HG02970 (cell line): ENCODE measurements at regions not wholly inside any gene's neighbourhood (a gene's known extent, or its start where the extent isn't known, plus 50 kb on each side); places are given as distances from the start of the nearest gene placed in this dataset.
"Not testable (repeated sequence)": the region's sequence is repeated elsewhere in the genome, so short reads cannot be mapped to it uniquely, and the experiment has no call there.

Experiments used
- ATAC-seq: cut with Tn5 transposase; IDR thresholded peaks from one replicate; pipeline ENCODE4 v1.9.1; 2021; ENCODE audit warnings: mild to moderate bottlenecking, moderate library complexity, moderate number of reproducible peaks; ENCODE audit not compliant: unreplicated experiment, low FRiP score

DNA sequence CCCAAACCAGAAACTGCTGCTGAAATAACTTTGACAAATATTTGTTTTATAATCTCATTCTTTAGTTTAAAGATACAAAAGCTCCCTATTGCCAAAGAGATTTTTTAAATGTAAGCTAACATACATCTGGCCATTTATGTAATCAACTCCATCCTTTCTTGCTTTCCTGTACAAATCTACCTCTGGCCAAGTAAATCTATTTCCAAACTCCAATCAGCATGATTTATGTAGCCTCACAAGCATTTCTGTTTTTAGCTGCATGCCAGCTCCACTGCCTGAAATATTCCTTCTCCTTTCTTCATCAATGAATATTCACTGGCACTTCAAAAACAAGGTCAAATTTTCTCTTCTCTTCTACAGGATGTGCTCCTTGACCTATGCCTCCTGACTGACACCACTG is 80.0 kb downstream of the SHOX2 start:
- no peak for ATAC-seq

- not testable (repeated sequence) for ATAC-seq
Observed at GRCh38 chr3:158019897-158020296, 86.3 kb downstream of the SHOX2 start.

- no peak for ATAC-seq
Observed at GRCh38 chr3:158018462-158018861, 87.8 kb downstream of the SHOX2 start.

DNA sequence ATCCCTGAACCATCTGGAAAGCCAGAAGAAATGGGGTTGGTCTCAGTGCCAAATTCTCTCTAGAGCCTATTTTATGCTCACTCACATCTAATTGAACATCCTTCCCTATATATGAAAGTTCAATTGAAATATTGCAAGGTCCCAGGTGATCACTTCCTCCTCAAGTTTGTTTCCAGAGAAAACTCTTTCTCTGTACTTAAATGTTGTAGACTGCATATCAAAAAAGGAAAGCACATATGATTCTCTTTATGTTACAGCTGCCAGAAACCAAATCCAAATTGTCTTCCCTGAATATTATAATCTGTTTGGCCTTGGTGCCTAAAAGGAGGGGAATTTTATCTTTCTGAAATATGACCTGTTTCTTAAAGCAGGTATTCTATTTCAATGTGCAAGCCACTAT is 93.3 kb downstream of the SHOX2 start:
- ATAC-seq: no peak

- no peak for ATAC-seq
Observed at GRCh38 chr3:158005391-158006100, 100.7 kb downstream of the SHOX2 start.

GRCh38 chr3:157999246-157999645 is 107.0 kb downstream of the SHOX2 start:
- ATAC-seq: no peak

GRCh38 chr3:157982359-157982758 is 123.9 kb downstream of the SHOX2 start:
- ATAC-seq: no peak

- ATAC-seq: no peak
Observed at GRCh38 chr3:157981819-157982218, 124.4 kb downstream of the SHOX2 start.

- no peak for ATAC-seq
Observed at GRCh38 chr3:157979022-157979421, 127.2 kb downstream of the SHOX2 start.

GRCh38 chr3:157961665-157962064 is 144.6 kb downstream of the SHOX2 start:
- ATAC-seq: no peak

DNA sequence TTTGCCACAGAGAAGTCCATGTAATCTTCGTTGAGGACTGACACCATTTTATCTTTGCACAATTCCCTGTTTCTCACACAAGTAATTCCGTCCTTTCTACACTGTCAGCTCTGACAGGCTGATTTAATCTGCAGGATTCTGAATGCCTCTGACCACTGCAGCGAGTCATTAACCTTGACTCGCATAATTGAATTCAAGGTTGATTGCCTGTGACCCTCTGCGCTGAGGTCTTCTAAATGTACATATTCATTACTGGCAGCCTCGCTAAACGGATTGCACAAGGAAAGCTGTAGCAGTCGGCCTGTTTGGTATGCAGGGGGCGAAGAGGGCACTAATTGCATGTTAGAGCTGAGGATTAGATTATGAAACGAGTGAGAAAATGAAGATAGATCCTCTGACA is 147.8 kb downstream of the SHOX2 start:
- no peak for ATAC-seq

- no peak for ATAC-seq
Observed at GRCh38 chr3:157956850-157957249, 149.4 kb downstream of the SHOX2 start.

GRCh38 chr3:157956176-157956575 is 150.0 kb downstream of the SHOX2 start:
- ATAC-seq: no peak

DNA sequence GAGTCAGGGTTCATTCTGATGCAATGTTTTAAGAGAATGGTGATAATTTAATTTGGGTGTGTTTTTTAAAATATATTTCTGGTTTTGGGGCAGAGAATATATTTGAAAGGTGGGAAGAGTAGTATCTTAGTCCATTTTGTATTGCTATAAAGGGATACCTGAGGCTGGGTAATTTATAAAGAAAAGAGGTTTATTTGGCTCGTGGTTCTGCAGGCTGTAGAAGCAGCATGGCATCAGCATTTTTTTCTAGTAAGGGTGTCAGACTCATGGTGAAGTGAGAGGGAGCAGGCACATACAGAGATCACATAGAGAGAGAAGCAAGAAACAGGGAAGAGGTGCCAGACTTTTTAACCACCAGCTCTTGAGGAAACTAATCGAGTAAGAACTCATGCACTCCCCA is 152.7 kb downstream of the SHOX2 start:
- no peak for ATAC-seq

GRCh38 chr3:157948605-157949383 is 157.4 kb downstream of the SHOX2 start:
- no peak for ATAC-seq

DNA sequence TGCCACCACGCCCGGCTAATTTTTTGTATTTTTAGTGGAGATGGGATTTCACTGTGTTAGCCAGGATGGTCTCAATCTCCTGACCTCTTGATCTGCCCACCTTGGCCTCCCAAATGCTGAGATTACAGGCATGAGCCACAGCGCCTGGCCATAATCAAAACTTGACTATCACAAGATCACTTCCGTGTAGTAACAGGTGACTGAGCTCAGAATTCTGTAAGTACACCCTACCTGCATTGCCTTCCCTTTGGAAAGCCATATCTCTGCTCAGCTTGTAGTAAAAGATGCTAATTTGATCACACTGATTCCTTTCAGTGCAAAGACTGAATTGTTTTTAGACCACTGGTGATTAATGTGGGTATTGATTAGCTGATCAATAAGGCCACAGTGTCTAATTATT is 167.1 kb downstream of the SHOX2 start:
- ATAC-seq: no peak

- no peak for ATAC-seq
Observed at GRCh38 chr3:157938154-157938779, 168.0 kb downstream of the SHOX2 start.

DNA sequence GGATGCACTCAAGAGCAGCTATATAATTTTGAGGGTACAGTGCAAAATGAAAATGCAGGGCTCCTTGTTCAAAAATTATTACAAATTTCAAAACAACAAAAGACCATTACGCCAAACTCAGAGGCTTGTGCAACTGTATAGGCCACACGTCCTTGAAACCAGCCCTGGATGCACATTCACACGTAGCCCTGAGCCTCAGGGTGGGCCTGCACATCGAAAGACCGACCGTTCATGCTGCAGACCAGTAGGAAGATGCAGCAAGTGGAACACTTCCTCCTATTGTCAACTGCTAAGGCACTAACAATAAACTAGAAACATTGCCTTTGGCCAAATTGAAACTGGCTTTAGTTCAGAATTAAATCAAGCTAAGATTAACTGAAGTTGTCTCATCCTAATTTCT is 174.7 kb downstream of the SHOX2 start:
- no peak for ATAC-seq

GRCh38 chr3:157930000-157930780 is 176.0 kb downstream of the SHOX2 start:
- no peak for ATAC-seq

GRCh38 chr3:157926822-157927221 is 179.4 kb downstream of the SHOX2 start:
- no peak for ATAC-seq

GRCh38 chr3:157922614-157923013 is 183.6 kb downstream of the SHOX2 start:
- ATAC-seq: peak; percentile 59
